HG02759 (cell line): ENCODE measurements at regions not wholly inside any gene's neighbourhood (a gene's known extent, or its start where the extent isn't known, plus 50 kb on each side); places are given as distances from the start of the nearest gene placed in this dataset.

Experiments
- ATAC-seq: cut with Tn5 transposase; IDR thresholded peaks from one replicate; pipeline ENCODE4 v1.9.1; 2021; ENCODE audit warnings: mild to moderate bottlenecking, moderate library complexity; ENCODE audit not compliant: unreplicated experiment

DNA sequence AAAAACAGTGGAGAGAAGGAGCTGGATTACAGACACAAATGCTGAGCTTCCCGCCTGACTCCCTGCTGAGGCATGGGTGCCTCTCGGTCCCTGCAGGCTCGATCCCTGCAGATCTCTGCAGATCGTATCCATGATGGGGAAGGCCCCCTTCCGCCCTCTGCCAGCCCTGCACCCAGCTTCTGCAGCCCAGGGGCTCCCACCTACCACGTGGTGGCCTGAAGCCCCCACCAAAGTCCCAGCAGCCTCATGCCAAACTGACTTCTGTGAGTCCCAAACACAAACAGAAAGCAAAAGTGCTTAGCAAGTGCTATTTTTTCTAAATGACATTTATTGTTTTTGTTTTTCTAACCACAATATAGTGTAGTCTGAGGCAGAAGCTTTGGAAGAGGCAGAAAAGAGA lies 127.1 kb upstream of the CHST15 start:
- ATAC-seq: no peak

DNA sequence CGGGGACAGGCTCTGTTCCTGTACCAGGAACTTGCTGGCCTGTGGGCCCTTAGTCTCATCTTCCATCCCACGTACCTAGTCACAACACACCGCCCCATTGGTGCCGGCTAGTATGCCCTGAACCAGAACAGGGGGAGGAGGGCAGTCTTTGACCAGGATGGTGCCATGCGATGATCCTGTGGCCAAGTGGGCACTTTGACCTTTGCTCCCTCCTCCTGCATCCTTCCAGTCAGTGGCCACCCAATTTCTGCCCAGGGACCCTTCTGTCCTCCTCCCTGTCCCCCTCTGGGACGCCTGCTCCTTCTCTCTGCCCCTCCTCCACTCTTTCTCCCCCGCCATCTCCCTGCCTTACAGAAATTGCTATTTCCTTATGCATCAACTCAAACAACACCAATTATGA lies 126.3 kb upstream of the CHST15 start:
- ATAC-seq: no peak

DNA sequence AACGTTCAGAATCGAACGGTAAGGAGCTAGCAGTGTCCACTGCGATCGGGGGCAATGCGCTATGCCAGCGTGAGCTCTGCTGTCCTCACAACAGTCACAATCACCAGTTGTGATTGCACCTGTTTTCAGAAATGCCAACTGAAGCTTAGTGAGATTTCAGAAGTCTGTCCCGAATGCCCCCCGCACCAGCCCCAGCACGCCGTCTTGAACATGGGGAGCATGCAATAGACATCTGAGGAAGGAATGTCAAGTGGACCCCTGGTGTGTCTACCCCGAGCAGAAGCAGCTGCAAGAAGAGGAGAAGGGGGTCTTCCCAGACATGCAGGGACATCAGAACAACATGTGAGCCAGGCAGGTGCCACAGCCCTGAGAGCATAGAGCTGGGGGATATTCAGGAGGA lies 125.7 kb upstream of the CHST15 start:
- no peak for ATAC-seq

DNA sequence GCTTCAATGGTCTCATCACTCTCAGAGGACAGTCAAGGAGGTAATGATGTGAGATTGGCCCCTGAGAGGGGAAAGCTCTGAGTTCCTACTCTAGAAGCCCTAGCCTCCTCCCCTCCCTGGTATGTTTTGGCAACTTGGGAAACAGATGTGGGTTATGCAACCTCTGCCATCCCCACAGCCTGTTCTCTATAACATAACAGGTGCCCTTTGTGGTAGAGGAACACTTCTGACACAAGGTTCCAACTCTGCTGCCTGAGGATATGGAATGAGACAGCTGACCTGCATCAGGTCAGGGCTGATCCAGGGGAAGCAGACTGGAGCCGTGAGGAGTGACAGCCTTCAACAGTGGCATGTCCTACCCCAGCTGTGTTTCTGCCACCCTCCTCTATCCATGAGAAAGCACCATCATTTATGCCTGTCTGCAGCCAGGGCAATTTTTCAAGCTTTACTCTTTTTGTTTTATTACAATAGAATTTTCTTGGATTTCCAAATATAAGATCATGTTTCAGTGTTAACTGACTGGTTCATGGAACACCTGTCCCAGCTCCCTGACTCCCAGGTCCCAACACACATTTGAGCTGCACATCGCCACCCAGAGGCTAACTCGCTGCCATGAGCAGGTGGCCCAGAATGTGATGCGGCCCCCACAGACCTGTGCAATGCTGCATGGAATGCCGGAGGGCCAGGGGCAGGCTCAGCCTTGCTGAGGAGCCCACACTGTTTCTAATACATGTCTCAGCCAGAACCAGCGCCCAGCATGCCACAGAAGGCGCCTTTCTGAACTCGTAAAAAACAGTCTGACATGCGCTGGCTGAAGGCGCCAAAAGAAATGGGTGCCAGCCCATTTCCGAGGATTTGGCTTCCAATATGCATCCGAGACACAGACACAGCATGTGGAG lies 124.8 kb upstream of the CHST15 start:
- no peak for ATAC-seq

DNA sequence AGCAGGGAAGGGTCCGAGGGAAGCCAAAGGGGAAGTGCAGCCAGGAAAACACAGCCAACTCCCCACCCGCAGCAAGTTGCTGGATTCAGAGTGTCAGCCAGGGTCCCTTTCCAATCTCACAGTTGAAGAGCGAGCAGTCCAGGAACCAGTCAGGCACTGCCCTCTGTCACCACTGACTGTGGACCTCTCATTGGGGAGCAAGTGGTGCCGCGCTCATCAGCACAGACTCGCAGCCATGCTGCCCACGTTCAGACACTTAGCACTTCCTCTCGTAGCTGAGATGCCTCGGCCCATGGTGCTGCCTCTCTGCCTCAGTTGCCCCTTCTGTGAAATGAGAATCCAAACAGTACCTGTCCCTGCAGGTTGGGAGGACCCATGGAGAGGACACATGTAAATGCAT lies 123.6 kb upstream of the CHST15 start:
- ATAC-seq: no peak

DNA sequence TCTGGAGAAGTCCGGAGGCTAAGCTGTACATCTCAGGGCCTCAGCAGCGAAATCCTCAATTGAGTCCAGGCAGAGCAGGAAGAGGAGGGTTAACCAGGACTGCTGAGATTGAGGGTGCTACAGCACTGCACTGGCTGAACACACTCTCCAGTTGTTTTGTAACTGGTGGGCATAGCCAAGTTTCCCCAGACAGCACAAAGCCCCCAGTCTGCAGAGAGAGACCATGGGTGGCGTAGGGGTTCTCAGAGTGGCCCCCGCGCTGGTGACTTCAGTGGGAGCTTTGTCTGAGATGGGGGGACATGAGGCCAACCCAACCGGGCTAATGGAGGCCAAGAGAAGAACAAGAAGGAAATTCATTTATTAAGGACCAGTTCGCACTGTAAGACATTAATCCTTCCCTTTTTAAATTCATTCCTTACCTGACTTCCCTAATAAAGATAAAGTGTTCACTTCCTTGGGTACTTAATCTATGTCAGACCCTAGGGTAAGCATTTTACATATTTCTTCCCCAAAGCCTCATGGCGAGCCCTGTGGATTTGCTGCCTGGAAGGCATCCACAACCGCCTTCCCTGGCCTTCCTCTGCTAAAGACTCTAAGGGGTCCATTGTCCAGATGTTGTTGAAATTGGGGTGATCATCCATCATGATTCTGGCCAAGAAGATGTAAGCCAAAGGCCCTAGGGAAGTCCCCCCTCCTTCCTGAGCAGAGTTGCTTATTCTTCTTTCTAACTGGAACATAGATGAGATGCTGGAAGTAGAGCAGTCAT lies 121.4 kb upstream of the CHST15 start:
- no peak for ATAC-seq

DNA sequence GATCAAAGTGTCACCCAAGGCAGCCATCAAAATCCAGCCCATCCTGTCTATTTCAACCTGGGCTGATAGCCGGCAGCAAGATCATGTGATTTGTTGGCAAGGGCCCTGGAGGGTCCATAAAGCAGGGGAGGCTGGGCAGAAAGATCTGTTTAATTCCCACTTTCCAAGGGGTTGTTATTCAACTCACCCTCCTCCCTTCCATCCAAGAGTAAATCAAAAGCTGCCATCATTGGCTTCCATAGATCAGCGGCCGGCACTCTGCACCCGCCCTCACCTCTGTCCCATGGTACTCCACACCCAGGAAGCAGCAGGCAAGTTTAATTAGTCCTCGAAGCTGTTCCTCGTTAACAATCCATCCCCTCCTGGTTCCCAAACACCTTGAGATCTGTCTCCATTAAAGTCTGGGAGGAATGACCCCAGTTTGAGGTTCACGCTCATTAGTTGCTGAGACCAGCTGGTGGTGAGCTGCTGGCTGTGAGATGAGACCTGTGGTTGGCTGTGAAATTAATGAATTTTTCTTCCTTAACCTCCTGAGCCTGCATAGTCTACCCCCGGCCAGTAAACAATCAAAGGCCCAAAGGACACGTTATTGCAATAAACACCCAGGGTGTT lies 120.6 kb upstream of the CHST15 start:
- ATAC-seq: no peak

DNA sequence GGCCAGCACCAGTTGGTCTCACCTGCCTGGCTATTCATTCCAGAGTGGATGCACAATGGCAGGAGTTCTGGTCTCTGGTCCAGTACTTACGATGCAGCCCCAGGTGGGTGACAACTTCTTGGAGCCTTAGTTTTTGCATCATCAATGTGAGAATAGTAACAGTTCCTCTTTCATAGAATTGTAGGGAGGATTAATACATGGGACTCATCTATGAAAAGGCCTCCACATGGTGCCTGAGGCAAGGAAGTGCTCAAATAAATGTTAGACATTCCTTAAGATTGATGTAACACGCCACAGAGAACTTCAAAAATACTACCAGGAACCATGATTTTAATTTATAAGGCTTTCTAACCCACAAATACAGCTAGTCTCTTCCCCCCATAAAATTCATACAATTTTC lies 120.1 kb upstream of the CHST15 start:
- ATAC-seq: no peak

DNA sequence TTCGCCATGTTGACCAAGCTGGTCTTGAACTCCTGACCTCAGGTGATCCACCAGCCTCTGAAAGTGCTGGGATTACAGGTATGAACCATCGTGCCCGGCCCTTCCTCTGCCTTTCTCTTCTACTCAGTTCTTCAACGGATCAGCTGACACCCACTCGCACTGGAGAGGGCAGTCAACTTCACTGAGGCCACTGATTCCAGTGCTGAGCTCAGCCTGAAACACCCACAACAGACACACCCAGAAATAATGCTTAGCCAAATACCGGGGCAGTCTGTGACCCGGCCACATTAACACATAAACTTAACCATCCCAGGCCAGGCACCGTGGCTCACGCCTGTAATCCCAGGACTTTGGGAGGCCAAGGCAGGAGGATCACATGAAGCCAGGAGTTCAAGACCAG lies 119.3 kb upstream of the CHST15 start:
- no peak for ATAC-seq

DNA sequence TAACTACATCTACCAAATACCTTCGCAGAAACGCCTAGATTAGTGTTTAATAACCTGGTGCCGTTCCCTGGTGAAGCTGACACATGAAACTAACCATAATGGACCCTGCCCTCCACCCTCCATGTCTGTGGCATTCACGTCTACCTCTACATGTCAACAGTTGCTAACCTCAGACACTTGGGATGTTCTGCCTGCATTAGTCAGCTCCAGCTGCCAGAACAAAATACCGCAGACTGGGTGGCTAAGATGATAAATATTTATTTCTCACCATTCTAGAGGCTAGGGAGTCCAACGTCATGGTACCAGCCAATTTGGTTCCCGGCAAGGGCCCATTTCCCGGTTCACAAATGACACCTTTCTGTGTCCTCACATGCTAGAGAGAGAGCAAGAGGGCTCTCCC lies 118.5 kb upstream of the CHST15 start:
- ATAC-seq: no peak

DNA sequence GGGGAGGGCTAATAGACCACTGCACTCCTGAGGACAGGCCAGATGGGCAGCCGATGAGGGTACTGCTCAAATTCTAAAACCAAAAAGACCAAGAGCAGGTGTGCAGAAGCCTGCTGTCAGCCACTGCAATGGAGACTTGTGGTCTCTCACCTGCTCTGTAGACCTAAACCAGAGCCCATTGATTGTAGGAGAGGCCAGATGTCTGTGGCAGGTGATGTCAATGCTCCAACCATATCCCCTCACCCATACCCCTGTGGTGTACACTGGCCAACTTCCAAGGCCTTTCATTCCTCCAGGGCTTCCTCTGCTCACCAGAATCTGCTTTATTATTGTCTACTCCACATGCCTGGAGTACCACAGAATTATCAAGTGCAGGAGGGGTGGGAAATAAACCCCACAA lies 116.9 kb upstream of the CHST15 start:
- ATAC-seq: no peak

DNA sequence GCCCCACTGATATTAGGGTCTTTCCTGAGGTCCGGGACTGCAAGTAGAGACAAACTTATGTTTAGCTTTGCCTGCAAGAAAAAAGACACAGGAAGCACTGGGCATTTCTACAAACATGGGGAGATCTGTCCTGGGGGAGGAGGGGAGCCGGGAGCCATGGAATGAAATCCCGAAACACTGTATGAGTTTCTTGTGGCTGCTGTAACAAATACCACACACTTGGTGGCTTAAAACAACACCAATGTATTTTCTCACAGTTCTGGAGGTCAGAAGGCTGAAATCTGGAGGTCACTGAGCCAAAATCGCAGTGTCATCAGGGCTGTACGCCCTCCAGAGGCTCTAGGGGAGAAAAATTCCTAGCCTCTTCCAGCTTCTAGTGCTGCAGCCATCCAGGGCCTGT lies 114.0 kb upstream of the CHST15 start:
- ATAC-seq: no peak

DNA sequence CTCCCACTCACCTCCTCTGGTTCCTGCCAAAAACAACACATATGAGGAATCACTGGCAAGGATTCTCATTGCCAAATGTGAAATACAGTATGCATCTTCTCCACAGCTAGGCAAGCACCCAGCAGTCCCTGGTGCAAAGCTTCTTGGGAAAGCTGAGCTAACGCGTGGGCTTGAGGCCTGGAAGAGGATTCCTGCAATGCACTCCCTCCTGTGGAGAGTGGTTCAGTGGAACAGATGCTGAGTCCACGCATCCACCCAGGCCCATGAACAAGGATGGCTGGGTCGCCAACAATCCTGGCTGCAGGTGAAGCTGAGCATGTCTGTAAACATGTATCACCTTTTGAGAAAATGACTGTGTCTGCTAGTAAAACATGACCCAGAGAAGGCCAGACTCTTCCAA lies 113.2 kb upstream of the CHST15 start:
- ATAC-seq: no peak

DNA sequence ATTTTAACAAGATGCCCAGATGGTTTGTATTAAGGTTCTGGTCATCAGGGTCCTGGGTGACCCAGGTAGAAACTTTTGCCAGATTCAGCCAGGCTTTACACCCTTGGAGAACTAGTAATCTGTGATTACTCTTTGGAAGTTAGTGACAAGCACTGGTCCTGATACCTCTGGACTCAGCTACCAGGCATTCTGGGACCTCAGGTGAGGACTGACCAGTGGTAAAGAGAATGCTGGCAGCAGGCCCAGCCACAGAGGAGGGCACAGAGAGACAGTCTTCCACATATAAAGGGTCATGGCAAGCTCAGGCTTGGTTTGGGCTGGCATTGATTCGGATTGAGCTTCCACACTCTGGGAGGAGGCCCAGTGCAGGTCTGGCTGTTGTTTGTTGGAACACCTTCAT lies 112.0 kb upstream of the CHST15 start:
- no peak for ATAC-seq

DNA sequence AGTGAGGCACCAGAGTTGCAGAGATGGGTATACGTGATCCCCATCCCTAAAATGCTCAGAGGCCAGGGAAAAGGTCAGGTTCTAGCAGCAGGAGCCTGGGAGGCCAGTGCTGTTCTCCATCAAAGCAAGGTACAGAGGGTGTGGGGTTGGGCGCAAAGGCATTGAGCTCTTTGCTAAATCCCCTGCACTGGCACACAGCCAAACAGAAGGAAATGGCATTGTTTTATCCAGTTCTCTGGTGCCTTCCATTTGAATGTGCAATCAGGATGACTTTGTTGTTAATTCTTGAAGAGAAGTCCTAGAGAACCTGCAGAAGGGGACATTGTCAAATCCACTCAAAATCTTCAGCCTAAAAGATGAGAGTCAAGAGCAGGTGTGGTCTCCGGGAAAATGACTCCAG lies 111.3 kb upstream of the CHST15 start:
- no peak for ATAC-seq

DNA sequence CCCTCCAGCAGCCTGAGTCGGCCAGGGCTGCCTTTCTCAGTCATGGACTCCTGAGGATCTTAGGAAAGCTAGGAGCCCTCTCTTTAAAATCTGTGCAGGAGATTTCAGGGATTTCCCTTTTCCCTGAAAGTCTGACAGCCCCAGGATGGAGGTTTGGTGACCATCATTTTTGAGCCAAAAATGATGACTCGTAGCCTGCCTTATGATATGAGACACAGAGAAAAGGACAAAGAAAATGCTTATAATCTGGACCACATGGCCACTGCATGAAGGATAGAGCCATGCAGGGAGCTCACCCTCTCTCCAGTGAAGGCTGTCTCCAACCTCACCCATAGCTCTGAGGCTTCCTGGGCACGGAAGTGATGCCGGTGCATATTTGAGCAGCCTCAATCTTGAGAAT lies 106.6 kb upstream of the CHST15 start:
- ATAC-seq: no peak

DNA sequence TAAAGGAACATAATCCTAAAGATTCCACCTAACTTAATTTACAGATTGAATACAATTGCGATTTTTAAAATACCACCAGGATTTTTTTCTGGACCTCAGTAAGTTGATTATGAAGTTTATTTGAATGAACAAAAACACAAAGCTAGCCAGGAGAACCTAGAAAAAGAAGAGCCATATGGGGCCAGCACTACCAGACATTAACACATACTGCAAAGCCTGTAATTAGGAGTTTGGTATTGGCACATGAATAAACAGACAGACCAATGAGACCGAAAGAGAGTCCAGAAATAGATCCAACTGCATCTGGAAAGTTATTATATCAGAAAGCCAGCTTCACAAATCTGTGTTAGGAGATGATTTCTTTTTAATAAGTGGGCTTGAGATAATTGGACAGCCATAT lies 105.5 kb upstream of the CHST15 start:
- no peak for ATAC-seq

DNA sequence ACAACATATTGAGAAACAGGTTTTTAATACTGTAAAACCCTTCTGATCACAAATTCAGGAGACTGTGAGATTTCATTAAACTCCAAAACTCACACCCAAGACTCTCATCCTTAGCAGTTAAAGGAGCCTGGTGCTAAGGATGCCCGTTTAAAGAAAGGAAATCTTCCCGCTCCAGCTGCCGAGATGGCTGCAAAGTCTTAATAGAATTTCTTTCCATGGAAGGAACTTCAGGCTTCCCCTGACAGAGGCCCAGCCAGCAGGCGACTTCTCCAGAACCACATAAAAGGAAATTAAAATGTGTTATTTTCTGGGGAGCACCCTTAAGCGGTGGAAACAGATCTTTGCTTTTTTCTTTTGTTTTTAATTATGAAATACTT lies 104.7 kb upstream of the CHST15 start:
- no peak for ATAC-seq

DNA sequence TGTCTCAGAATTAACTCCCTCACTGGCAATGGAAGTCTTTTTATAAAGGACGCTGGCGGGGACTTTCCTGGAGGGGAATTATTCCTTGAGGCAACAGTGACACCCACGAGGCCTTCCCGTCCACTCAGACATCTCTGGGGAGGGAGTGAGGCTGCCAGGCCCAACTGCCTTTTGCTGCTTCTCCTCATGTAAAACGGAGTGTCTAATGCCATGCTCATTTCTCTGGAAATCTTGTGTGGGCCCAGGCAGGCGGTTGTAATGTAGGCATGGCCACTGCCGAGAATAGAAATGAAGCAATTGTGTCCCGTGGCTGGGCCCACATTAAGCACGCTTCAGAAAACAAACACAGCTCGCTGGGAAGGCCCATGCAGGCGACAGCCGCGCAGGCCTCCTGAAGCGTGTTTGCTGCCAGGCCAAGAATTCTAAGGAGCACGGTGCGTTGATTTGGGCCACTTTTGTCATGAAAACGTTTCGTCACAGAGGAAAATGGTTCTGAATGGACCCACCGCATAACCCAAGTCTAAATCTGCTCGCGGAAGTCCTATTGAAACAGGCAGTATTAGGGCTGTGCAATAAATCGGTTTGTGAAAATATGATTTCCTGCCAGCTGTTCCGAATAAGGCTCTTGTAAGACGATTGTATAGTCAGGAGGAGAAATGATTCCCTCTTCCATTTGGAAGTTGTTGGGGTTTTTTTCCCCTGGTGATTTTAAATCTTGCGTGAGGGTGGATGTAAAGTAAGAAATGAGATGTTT lies 104.2 kb upstream of the CHST15 start:
- ATAC-seq: no peak

DNA sequence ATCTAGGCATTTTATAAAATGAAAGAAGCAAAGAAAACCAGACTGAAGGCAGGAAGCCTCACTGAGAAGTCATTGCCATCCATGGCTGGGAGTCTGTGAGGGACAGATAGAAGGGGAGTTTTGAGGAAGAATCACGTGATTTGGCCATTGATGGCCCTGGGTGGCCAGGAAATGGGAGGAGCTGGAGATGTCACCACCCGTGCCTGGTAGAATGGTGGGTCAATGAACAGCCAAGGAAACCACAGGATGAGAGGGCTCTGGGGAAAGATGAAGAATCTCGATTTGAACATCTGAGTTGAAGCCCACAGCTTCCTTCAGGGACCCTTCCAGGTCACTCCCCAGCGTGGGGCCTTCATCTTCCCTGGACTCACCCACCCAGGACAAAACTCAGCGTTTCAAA lies 103.3 kb upstream of the CHST15 start:
- ATAC-seq: no peak

DNA sequence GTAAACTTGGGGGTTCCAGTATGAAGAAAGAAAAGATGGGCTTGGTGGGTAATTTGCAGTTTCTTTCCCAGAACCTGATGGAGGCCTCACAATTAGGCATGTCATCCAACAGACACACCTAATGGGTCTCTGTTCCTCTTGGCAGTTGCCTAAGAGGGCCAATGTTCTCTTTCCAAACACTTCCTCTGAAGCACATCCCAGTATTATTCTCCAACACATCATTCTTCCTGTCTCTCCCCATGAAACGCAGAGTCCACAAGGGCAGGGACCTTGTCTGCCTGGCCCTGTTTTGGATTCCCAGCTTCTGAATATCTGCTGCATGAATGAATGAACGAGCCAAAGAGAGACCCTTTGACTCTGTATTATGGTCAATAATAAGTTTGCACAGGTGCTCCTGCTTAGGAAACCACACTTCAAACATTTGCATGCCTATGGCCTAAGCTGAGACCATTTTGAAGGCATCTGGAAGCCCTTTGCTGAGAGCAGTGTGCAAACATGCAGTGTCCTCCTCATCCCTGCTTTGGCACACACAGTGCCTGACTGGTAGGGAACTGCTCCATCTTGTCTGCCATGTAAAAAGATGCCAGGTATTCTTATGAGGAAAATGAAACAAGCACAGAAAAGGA lies 100.9 kb upstream of the CHST15 start:
- ATAC-seq: no peak
